Pancreas (tissue), 10 donors: ENCODE measurements at regions not wholly inside any gene's neighbourhood (a gene's known extent, or its start where the extent isn't known, plus 50 kb on each side); places are given as distances from the start of the nearest gene placed in this dataset.

Experiments used
- ATAC-seq, 4 donors: fragments of 200-7000 bp; cut with Tn5 transposase; one replicate each; pipeline versions ENCODE4 v1.8.0 to v1.9.1; 2020; ENCODE audit warnings: mild to moderate bottlenecking in 4 of 4, moderate library complexity in 4 of 4
- DNase-seq, 6 donors: peaks; one replicate each; pipeline ENCODE4 v3.0.0-alpha.2; 2020
- FAIRE-seq: peaks from 2 replicates; lab custom pipeline; 2012; peaks lifted over from hg19 to GRCh38; lab: Jason Lieb, UNC
- H3K27ac ChIP-seq, 4 donors: fragments of 200-600 bp; sonication (generic); 1 replicate in 3 of 4; 2 replicates in 1 of 4; pipeline versions ENCODE4 v1.5.0 to v1.8.0; 2020
- H3K27me3 ChIP-seq, 4 donors: fragments of 200-600 bp; one replicate each; pipeline ENCODE4 v1.8.0; 2021
- H3K36me3 ChIP-seq, 3 donors: fragments of 200-600 bp; sonication (generic) in 1 of 3; one replicate each; pipeline versions ENCODE4 v1.5.0 to v1.8.0; 2020 to 2021
- H3K4me1 ChIP-seq, 3 donors: fragments of 200-600 bp; one replicate each; pipeline ENCODE4 v1.8.0; 2021
- H3K4me3 ChIP-seq, 4 donors: fragments of 200-600 bp; sonication (generic) in 2 of 4; one replicate each; pipeline versions ENCODE4 v1.5.0 to v1.8.0; 2020 to 2021
- H3K9me3 ChIP-seq, 4 donors: fragments of 200-600 bp; one replicate each; pipeline ENCODE4 v1.8.0; 2021
- WGBS, 2 donors: extraction: QIAGEN DNeasy Blood & Tissue Kit; methylation state at CpG; one replicate each; pipeline ENCODE4 v1.1.7; 2013; 5-methylcytosine and 5-hydroxymethylcytosine counted together
- intact Hi-C, 3 donors: fragments of 100-400 bp; cut with DNase I; formaldehyde crosslinking; loops; one replicate each; pipeline versions ENCODE4 v1.11.1 to v1.14.2; 2022
- TF ChIP-seq, protein P1 (sequence below), 4 donors: fragments of 200-600 bp; sonication (generic) in 3 of 4; IDR thresholded peaks; one replicate each; pipeline versions ENCODE4 v1.5.0 to v1.8.0; 2021; ENCODE audit warnings: antibody characterized with exemption in 4 of 4
- donor health status: healthy with polysubstance abuse.
- donor health status: DM: no; HTN: no; CAD: no; lungs with moderate emphysema.
- donor health status: DM: no; HTN: no; CAD: no.
- donor health status: control.
- donor health status: control.
- donor health status: Bipolar disorder and iron deficiency.
- donor health status: DM: yes; HTN: yes; CAD: no.
- donor health status: DM: no; HTN: no; CAD: no.
- donor health status: DM: no; HTN: no; CAD: no.
- donor health status: DM: yes; HTN: yes; CAD: no.

DNA sequence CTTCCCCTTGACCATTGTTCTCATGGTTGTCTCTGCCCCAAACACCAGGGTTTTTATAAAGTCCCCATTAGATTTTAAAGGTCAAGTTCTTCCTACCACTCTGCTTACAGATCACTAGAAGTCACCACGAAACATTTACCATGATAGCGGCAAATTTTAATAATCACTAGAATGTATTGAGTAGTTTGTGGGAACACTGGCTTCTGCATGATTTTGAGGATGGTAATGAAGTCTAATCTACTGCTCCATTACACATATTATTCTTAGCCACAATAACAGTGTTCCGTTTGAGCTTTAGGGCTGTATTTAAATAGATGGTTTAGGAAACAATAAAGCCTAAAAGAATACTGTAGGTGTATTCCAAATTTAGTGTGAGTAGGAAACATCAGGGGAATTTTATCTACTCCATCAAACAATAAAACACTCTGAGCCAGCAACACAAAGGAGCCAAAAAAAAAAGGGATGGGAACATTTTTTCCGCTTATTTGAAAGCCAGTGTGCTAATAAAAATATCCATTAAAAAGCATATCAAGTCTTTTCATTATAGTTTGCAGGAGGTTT is 49.7 kb downstream of the KLF12 start:
- no peaks in the 10 kb centered on the region for H3K4me1 ChIP-seq
- no peak for DNase-seq
- no peak overlapping the region for H3K27ac ChIP-seq
- intact Hi-C loops, result no loop called here
- no peak overlapping the region for H3K4me3 ChIP-seq
- FAIRE-seq, result no peak
- 83 to 86% methylated on average over 4 of the region's 4 CpGs for WGBS, 2 donors
- no peaks in the 10 kb centered on the region for H3K27me3 ChIP-seq
- H3K9me3 ChIP-seq, result no peaks in the 10 kb centered on the region
- TF ChIP-seq, protein P1, sequence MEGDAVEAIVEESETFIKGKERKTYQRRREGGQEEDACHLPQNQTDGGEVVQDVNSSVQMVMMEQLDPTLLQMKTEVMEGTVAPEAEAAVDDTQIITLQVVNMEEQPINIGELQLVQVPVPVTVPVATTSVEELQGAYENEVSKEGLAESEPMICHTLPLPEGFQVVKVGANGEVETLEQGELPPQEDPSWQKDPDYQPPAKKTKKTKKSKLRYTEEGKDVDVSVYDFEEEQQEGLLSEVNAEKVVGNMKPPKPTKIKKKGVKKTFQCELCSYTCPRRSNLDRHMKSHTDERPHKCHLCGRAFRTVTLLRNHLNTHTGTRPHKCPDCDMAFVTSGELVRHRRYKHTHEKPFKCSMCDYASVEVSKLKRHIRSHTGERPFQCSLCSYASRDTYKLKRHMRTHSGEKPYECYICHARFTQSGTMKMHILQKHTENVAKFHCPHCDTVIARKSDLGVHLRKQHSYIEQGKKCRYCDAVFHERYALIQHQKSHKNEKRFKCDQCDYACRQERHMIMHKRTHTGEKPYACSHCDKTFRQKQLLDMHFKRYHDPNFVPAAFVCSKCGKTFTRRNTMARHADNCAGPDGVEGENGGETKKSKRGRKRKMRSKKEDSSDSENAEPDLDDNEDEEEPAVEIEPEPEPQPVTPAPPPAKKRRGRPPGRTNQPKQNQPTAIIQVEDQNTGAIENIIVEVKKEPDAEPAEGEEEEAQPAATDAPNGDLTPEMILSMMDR (IDR thresholded peaks at IDR 0.05), result no peak
- H3K36me3 ChIP-seq, result no peaks in the 10 kb centered on the region
- ATAC-seq, result no peak

DNA sequence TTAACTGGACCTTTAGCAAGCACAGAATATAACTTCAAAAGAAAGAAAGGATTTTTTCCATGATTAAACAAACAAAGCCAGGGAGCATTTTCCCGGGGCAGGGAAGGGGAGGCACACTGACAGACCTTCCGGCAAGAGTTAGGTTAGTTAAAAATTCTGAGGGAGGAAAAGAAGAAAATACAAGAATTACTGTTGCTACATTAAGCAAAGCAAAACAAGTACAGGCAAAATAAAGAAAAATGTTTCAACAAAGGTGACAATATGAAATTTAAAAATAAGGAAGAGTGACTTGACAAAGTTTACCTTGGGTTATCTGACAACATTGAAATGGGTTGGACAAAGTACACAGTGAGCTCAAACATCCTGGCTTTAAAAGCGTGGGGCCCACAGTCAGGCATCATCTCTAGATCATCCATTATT is 51.5 kb downstream of the KLF12 start:
- no peaks in the 10 kb centered on the region for H3K36me3 ChIP-seq
- H3K4me1 ChIP-seq, result no peaks in the 10 kb centered on the region
- WGBS, 2 donors, result 48% methylated on average over 3 of the region's 3 CpGs
- DNase-seq (no peak), ATAC-seq (no peak), FAIRE-seq (no peak)
- TF ChIP-seq, protein P1 (IDR thresholded peaks at IDR 0.05), result no peak
- no peak overlapping the region for H3K27ac ChIP-seq
- no peak overlapping the region for H3K4me3 ChIP-seq
- H3K27me3 ChIP-seq, result no peaks in the 10 kb centered on the region
- no peaks in the 10 kb centered on the region for H3K9me3 ChIP-seq
- intact Hi-C loops, result no loop called here

DNA sequence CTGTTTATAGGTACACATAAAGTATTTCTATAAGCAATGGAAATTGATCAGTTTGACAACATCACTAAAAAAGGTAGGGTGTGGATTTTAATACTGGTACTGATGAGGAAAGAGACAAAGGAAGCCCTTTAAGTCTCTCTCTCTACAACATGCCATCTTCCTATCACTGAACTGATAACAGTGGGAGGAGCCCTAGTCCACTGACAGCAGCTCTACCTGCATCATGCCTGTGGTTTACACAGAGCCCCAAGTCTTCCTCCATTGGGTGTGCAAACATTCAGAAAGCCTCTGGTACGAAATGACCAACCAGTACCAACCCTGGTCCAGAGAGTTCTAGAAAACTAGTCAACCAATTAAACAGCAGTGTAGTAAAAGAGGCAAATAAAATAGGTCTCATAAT is 53.4 kb downstream of the KLF12 start:
- DNase-seq, result no peak
- intact Hi-C loops, result no loop called here

DNA sequence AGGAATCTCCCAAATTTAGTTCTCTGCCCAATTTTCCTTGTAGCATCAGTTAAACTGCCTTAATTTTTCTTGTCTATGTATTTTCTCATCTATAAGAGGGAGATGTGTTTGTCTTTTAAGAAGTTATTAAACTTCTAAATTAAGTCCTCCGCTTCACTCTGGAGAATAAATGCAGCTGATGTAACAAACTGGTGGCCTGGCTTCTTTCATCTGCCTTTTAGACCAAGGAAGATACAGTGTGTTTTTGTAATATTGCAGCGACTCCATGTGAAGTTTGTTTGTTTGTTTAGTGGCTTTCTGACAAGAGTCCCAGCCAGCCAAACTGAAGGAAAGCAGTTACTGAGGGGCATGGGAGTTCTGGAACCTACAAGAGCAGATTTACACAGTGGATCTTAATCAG is 56.4 kb downstream of the KLF12 start:
- no peak overlapping the region for H3K27ac ChIP-seq
- no peaks in the 10 kb centered on the region for H3K4me1 ChIP-seq
- ATAC-seq (no peak), FAIRE-seq (no peak), DNase-seq (no peak)
- H3K4me3 ChIP-seq, result no peak overlapping the region
- no peaks in the 10 kb centered on the region for H3K27me3 ChIP-seq
- WGBS, 2 donors, result 48 to 60% methylated on average over 2 of the region's 2 CpGs
- no peaks in the 10 kb centered on the region for H3K36me3 ChIP-seq
- intact Hi-C loops, result no loop called here
- no peaks in the 10 kb centered on the region for H3K9me3 ChIP-seq
- TF ChIP-seq, protein P1 (IDR thresholded peaks at IDR 0.05), result no peak

More for the DNA sequence above, 53.4 kb downstream of the KLF12 start:
- TF ChIP-seq, protein P1 (IDR thresholded peaks at IDR 0.05), result no peak
- ATAC-seq (no peak), FAIRE-seq (no peak)
- H3K4me3 ChIP-seq, result no peak overlapping the region
- H3K27me3 ChIP-seq, result no peaks in the 10 kb centered on the region
- H3K4me1 ChIP-seq, result no peaks in the 10 kb centered on the region
- H3K27ac ChIP-seq, result no peak overlapping the region
- no peaks in the 10 kb centered on the region for H3K36me3 ChIP-seq
- 79 to 89% methylated on average over 1 of the region's 1 CpG for WGBS, 2 donors
- H3K9me3 ChIP-seq, result no peaks in the 10 kb centered on the region

DNA sequence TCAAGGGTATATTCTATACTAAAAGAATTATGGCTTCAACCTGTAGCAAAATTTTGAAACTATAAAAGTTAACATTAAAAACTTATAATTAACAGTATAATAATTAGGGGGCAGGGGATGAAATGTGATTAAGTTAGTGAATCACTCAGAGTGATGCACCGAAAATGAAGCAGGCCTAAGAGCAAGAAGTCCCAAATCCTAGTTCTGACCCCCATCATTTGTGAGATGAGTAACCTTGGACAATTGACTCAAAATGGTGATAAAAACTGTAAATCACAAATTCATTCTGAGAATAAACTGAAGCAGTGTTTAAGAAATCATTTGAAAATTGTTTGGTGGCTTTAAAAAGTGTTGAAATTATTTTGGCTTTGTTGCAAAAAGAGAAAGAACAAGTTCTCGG is 56.8 kb downstream of the KLF12 start:
- intact Hi-C loops, result no loop called here
- Histone ChIP-seq H3K27ac (no peak overlapping the region), H3K36me3 (no peaks in the 10 kb centered on the region), H3K9me3 (no peaks in the 10 kb centered on the region), H3K27me3 (no peaks in the 10 kb centered on the region), H3K4me3 (no peak overlapping the region), H3K4me1 (no peaks in the 10 kb centered on the region)
- 81 to 88% methylated on average over 2 of the region's 2 CpGs for WGBS, 2 donors
- TF ChIP-seq, protein P1 (IDR thresholded peaks at IDR 0.05), result no peak
- DNase-seq, result no peak
- ATAC-seq, result no peak
- no peak for FAIRE-seq
